GM12891 (cell line): ENCODE measurements at regions not wholly inside any gene's neighbourhood (a gene's known extent, or its start where the extent isn't known, plus 50 kb on each side); places are given as distances from the start of the nearest gene placed in this dataset.

Source experiments
- DNase-seq: peaks from one replicate; pipeline ENCODE4 v3.0.0; 2011; ENCODE audit warnings: low spot score; ENCODE audit not compliant: insufficient read length
- FAIRE-seq: peaks from 2 replicates; lab custom pipeline; 2011; peaks lifted over from hg19 to GRCh38; lab: Jason Lieb, UNC
- PAX5 ChIP-seq: IDR thresholded peaks from 2 replicates; pipeline ENCODE4 v1.6.1; 2011; ENCODE audit warnings: low read length, moderate library complexity, mild to moderate bottlenecking; ENCODE audit not compliant: insufficient read depth, severe bottlenecking
- POLR2A ChIP-seq: IDR thresholded peaks from 2 replicates; pipeline ENCODE4 v1.6.1; 2011; ENCODE audit warnings: low read depth, low read length, control low read depth
- POLR2AphosphoS5 ChIP-seq: IDR thresholded peaks from 2 replicates; pipeline ENCODE4 v1.6.1; 2011; ENCODE audit warnings: low read depth, low read length, control low read depth
- POU2F2 ChIP-seq: IDR thresholded peaks from 2 replicates; pipeline ENCODE4 v1.6.1; 2011; ENCODE audit warnings: low read depth, mild to moderate bottlenecking, control low read depth, low read length, moderate library complexity
- SPI1 ChIP-seq: IDR thresholded peaks from 2 replicates; pipeline ENCODE4 v1.6.1; 2011; ENCODE audit warnings: low read depth, low read length, control low read depth
- TAF1 ChIP-seq: IDR thresholded peaks from 2 replicates; pipeline ENCODE4 v1.6.1; 2011; ENCODE audit warnings: low read depth, low read length, control low read depth

DNA sequence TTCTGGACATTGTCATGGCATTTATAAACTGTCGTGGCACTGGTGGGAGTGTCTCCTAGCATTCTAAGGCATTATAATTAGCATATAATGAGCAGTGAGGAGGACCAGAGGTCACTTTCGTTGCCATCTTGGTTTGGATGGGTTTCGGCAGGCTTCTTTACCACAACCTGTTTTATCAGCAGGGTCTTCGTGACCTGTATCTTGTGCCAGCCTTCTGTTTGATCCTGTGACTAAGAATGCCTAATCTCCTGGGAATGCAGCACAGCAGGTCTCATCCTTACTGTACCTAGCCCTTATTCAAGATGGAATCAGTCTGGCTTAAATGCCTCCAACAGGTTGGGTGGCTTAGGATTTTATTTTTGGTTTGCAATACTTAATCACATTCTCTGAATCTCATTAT, 142.7 kb upstream of the GGTLC1 start:
- no peak for TF ChIP-seq POLR2A
- no peak for TF ChIP-seq PAX5
- no peak for TF ChIP-seq POLR2AphosphoS5
- TF ChIP-seq POU2F2: no peak
- TF ChIP-seq TAF1: no peak
- TF ChIP-seq SPI1: no peak
- DNase-seq (no peak), FAIRE-seq (no peak)

DNA sequence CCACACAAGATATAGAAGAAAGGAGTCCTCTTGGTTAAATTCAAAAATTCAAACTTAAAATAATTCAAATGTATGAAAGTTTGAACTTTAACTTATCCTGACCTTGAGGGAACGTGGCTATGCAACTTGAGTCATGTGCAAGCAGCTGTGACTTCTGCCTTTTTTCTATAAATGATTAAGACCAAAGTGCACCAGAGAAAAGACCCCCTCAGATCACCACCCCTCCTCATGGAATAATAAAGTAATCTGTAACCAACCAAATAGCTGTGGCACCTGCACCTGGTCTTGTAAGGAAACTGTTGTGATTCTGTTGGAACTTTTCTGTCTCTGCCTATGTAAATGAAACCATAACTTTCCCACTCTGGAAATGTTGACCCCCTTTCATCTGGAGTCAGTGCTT, 141.1 kb upstream of the GGTLC1 start:
- TF ChIP-seq TAF1: no peak
- no peak for TF ChIP-seq POLR2AphosphoS5
- no peak for TF ChIP-seq PAX5
- no peak for TF ChIP-seq POLR2A
- TF ChIP-seq POU2F2: no peak
- no peak for TF ChIP-seq SPI1
- FAIRE-seq (no peak), DNase-seq (no peak)

DNA sequence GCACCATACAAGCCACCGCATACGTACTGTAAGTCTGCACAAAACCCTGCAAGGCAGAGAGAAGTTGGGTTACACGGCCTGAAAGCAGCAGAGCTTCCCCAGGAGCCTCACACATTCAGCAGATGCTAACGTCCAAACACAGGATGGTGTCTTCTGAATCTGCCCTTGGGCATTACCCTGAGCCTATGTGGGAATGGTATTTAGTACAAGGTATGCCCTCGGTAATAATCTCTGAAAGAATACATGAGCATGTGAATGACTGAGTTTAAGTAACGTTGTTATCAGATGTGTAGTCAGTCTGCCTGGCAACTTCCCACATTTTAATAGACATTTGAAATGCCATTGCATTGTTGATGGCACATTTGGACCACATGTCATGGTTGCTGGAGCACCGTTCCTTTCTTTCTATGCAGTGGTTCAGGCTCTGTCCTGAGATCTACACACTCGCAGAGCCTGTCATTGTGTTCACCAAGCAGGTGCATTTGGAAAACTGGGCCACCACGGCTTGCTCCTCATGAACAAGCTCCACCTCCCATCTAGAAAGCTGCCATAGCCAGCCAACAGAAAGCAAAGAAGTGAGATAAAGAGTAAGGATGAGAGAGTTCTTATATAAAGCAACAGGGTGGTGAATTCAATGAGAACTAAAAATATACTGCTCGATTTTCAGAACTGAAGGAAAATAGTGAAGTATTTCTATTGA, 136.5 kb upstream of the GGTLC1 start:
- TF ChIP-seq POLR2A: no peak
- no peak for TF ChIP-seq PAX5
- no peak for TF ChIP-seq POU2F2
- TF ChIP-seq POLR2AphosphoS5: no peak
- TF ChIP-seq SPI1: no peak
- TF ChIP-seq TAF1: no peak
- FAIRE-seq (no peak), DNase-seq (no peak)

DNA sequence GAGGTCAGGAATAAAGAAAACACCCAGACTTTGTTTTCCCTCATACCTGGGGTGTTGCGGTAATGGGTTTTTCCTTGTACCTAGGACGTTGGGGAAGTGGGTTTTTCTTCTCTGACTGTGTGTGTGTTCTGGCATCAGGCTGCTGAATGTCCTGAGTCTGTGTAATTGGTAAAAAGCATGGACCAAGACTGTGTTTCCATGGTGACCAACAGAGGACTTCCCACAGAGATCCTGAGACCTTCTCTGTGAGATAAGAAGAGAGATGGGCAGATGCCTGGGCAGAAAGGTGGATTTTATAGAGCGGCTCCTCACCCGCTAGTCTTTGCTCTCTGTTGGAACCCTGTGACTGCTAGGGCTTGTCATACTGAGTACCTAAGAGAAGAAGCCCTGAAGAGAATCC, 135.4 kb upstream of the GGTLC1 start:
- DNase-seq (no peak), FAIRE-seq (no peak)
- no peak for TF ChIP-seq POLR2A
- TF ChIP-seq POLR2AphosphoS5: no peak
- no peak for TF ChIP-seq TAF1
- no peak for TF ChIP-seq POU2F2

DNA sequence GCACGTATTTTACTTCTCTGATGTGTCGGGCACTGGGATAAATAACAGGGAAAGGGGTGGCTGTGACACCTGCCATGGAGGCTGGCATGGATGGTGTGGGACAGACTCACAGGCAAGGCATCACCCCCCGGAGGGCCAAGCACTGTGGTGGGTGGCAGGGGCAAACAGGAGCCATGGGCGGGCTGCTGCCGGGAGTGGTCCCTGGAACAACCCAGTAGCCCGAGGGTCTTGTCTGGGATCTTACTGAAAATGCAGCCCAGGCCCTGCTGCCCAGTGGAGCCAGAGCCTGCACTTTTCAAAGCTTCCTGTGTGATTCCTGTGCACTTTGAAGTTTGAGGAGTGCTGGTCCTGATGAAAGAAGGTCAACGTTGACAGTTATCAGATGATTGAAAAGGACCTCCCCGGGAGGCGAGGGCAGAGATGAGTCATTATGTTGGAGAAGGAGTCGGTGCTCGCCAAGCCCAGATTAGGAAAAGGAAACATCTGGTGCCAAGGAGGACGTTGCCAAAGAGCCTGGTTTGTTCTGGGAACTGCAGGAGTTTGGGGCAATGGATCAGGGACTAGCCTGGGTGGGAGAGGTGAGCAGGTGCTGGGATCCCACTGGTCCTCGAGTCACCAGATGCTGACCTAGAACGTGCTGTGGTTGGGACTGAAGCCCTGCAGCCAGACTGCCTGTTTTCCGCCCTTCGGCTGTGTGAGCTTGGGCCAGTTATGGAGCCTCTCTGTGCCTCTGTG, 130.0 kb upstream of the GGTLC1 start:
- FAIRE-seq (no peak), DNase-seq (no peak)
- TF ChIP-seq PAX5 (no peak), POU2F2 (no peak), POLR2A (no peak), SPI1 (no peak), POLR2AphosphoS5 (no peak), TAF1 (no peak)

DNA sequence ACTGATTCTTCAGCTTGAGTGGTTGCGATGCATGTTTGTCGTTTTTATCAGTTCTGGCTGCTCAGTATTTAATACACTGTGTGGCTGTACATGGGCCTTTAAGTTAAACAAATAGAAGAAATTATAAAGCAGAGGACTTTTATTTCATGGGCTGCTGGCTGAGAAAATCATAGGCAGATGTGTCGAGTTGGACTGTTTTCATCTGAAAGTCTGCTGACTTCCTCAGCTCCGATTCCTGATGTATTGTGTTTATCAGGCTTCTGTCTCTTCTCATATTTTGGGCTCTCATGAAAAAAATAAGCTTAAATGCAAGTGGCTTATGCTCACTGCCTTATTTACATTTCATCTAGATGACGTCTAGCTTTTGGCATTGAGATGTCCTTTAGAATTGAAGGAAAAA, 129.5 kb upstream of the GGTLC1 start:
- DNase-seq (no peak), FAIRE-seq (no peak)

DNA sequence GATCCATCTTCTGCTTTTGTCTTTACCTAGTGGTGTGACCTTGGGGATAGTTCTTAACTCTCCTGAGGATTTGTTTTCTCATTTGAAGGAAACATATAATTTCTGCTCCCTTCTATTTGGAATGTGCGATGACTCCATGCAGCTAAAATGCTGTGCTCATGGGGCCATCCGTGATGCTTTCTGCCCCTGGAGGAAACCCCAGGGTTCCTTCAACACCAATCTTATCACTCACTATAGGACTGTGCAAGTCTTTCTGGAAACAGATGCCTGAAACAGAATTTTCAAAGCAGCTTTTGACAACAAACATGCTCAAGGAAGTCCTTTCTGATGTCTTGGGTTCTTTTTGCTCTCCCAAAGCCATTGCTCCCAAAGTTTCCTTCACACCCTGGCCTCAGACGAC, 128.8 kb upstream of the GGTLC1 start:
- no peak for DNase-seq
- no peak for TF ChIP-seq POLR2A
- FAIRE-seq: no peak

More for the DNA sequence above, 129.5 kb upstream of the GGTLC1 start:
- TF ChIP-seq POU2F2 (no peak), TAF1 (no peak), PAX5 (no peak), POLR2A (no peak), SPI1 (no peak), POLR2AphosphoS5 (no peak)

DNA sequence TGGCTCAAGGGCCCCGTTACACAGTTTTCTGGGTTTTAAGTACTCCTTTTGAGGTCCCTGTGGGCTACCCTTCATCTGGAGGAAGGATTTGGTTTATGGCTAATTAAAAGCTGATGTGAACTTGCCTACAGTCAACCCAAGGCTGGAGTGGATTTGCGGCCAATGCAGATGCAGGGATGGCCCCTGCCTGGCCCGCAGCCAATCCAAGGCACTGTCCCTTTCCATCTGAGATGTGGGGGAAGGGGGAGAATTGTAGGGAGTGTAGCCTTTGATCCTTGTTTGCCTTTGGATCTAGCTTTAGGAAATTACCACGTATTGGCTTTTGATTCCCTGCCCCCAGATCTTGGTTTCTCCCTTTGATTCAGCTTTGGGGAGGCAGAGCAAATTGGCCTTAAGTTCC, 128.0 kb upstream of the GGTLC1 start:
- FAIRE-seq (no peak), DNase-seq (no peak)
- TF ChIP-seq POU2F2 (no peak), SPI1 (no peak), PAX5 (no peak), POLR2AphosphoS5 (no peak), POLR2A (no peak), TAF1 (no peak)

DNA sequence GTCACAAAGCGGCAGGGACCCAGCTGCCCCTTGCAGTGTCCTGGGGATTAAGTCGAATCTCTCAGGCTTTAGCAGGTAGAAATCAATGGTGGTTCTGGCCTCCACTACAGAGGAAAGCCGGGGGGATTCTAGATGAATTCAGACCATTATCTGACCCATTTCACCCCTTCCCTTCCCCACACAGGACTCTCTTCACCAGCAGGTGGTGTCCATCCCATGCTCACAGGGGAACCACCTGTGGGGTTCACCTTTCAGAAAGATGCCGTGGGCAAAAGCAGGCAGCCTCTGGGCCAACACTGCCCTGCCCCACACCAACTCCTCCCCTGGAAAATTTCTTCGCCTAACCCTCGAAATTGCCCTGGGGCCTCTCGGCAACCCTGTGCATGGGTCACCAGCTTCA, 123.8 kb upstream of the GGTLC1 start:
- FAIRE-seq (no peak), DNase-seq (no peak)
- TF ChIP-seq POU2F2: no peak
- no peak for TF ChIP-seq PAX5
- TF ChIP-seq POLR2AphosphoS5: no peak
- no peak for TF ChIP-seq SPI1
- TF ChIP-seq POLR2A: no peak
- no peak for TF ChIP-seq TAF1

DNA sequence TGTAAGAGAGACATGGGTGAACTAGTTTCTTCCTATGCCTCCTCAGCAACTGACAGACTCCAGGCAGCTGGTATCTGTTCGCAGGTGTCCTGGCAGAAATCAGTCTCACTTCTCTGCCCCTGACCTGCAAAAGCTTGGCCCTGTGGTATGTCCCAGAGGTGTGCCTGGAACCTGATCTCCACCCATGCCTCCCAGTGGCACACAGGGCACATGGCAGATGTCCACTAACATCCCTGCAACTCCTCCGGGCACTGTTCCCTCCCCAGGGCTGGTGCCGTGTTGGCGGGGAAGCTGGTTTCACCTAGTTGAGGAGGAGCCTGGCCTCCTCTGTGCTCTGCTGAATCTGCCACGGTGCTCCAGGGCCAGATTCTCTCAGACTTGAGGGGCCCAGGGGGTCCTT, 123.3 kb upstream of the GGTLC1 start:
- no peak for DNase-seq
- no peak for TF ChIP-seq TAF1
- no peak for TF ChIP-seq POLR2AphosphoS5
- TF ChIP-seq PAX5: no peak
- TF ChIP-seq POLR2A: no peak
- TF ChIP-seq POU2F2: no peak
- no peak for TF ChIP-seq SPI1
- FAIRE-seq: no peak
